CD4-positive, alpha-beta memory T cell (primary cell): ENCODE measurements at regions not wholly inside any gene's neighbourhood (a gene's known extent, or its start where the extent isn't known, plus 50 kb on each side); places are given as distances from the start of the nearest gene placed in this dataset.

Experiments
- CTCF ChIA-PET: fragments of 350-600 bp; sonication (Branson Sonifier 250); formaldehyde crosslinking; loops from one replicate; lab custom pipeline; 2021; ENCODE audit warnings: inconsistent platforms; ENCODE audit not compliant: partially characterized antibody; lab: Charles Lee
- POLR2A ChIA-PET: fragments of 350-600 bp; sonication (Branson Sonifier 250); formaldehyde crosslinking; loops from one replicate; lab custom pipeline; 2021; ENCODE audit not compliant: partially characterized antibody; lab: Charles Lee
- DNase-seq, 5 donors: peaks; one replicate each; pipeline versions ENCODE4 v3.0.0 to v3.0.0-alpha.2; 2020 to 2022; ENCODE audit warnings: mixed read lengths in 1 of 5
- H3K27ac ChIP-seq: one replicate; pipeline ENCODE4 v1.7.0; 2013; ENCODE audit warnings: low read depth, low read length
- H3K27me3 ChIP-seq: 2 replicates; pipeline ENCODE4 v1.7.0; 2013; ENCODE audit warnings: mild to moderate bottlenecking, low read length, moderate library complexity; ENCODE audit not compliant: insufficient read depth
- H3K36me3 ChIP-seq: 2 replicates; pipeline ENCODE4 v1.7.0; 2013; ENCODE audit warnings: mild to moderate bottlenecking, low read length, moderate library complexity; ENCODE audit not compliant: insufficient read depth
- H3K4me1 ChIP-seq: 2 replicates; pipeline ENCODE4 v1.7.0; 2013; ENCODE audit warnings: mild to moderate bottlenecking, low read length, moderate library complexity; ENCODE audit not compliant: insufficient read depth
- H3K4me3 ChIP-seq, 2 donors: one replicate each; pipeline ENCODE4 v1.7.0; 2013; ENCODE audit warnings: low read length in 2 of 2, mild to moderate bottlenecking in 1 of 2
- H3K9me3 ChIP-seq, 2 donors: one replicate each; pipeline ENCODE4 v1.7.0; 2013; ENCODE audit warnings: low read length in 2 of 2, control low read depth in 1 of 2; ENCODE audit not compliant: control insufficient read depth in 1 of 2
- H3K27ac Mint-ChIP-seq, 7 donors: one replicate each; pipeline ENCODE4 v1.8.0; 2020 to 2021; ENCODE audit warnings: mixed read lengths in 7 of 7, mild to moderate bottlenecking in 6 of 7, inconsistent platforms in 3 of 7, moderate library complexity in 3 of 7
- H3K27me3 Mint-ChIP-seq, 2 donors: one replicate each; pipeline ENCODE4 v1.8.0; 2020 to 2021; ENCODE audit warnings: mixed read lengths in 2 of 2
- H3K36me3 Mint-ChIP-seq, 2 donors: one replicate each; pipeline ENCODE4 v1.8.0; 2020 to 2021; ENCODE audit warnings: mixed read lengths in 2 of 2, inconsistent platforms in 1 of 2, mild to moderate bottlenecking in 1 of 2
- H3K4me1 Mint-ChIP-seq, 4 donors: one replicate each; pipeline ENCODE4 v1.8.0; 2020 to 2021; ENCODE audit warnings: mixed read lengths in 4 of 4, mild to moderate bottlenecking in 1 of 4
- H3K4me3 Mint-ChIP-seq, 8 donors: one replicate each; pipeline ENCODE4 v1.8.0; 2020 to 2021; ENCODE audit warnings: mixed read lengths in 8 of 8, mild to moderate bottlenecking in 7 of 8, moderate library complexity in 6 of 8, inconsistent platforms in 3 of 8
- H3K9me3 Mint-ChIP-seq, 8 donors: one replicate each; pipeline ENCODE4 v1.8.0; 2020 to 2021; ENCODE audit warnings: mixed read lengths in 8 of 8, mild to moderate bottlenecking in 5 of 8, inconsistent platforms in 3 of 8, moderate library complexity in 1 of 8
- intact Hi-C: fragments of 100-400 bp; cut with micrococcal nuclease; formaldehyde crosslinking; loops from one replicate; pipeline ENCODE4 v1.15.1; 2023

- H3K36me3 ChIP-seq, result no peaks in the 10 kb centered on the region
- H3K9me3 ChIP-seq, result no peaks in the 10 kb centered on the region
- H3K27ac ChIP-seq, result no peak overlapping the region
- H3K36me3 Mint-ChIP-seq, result no peaks in the 10 kb centered on the region
- ChIA-PET POLR2A (no interaction called here), CTCF (no interaction called here)
- DNase-seq, result no peak
- no peak overlapping the region for H3K4me3 Mint-ChIP-seq
- no peak overlapping the region for H3K4me3 ChIP-seq
- H3K27ac Mint-ChIP-seq, result no peak overlapping the region
- no peaks in the 10 kb centered on the region for H3K4me1 Mint-ChIP-seq
- H3K4me1 ChIP-seq, result no peaks in the 10 kb centered on the region
- H3K27me3 Mint-ChIP-seq, result no peaks in the 10 kb centered on the region
- H3K9me3 Mint-ChIP-seq, result no peaks in the 10 kb centered on the region
- intact Hi-C loops, result no loop called here
- H3K27me3 ChIP-seq, result no peaks in the 10 kb centered on the region
These were observed 121.3 kb upstream of the EEF1E1 start for GRCh38 chr6:8223678-8224077.

- intact Hi-C loops, result loop anchor here (1.0 to 5.0 kb wide), 2 partner anchors 88 to 942 kb away; no protein-coding TSS in a partner anchor
- ChIA-PET CTCF (interaction anchor here (0.6 to 3.9 kb wide), 25 partner anchors 9 to 1542 kb away, joined by 3 to 41 read pairs (median 4); partner anchors contain the start of genes BLOC1S5 and BMP6), POLR2A (no interaction called here)
- no peaks in the 10 kb centered on the region for H3K9me3 ChIP-seq
- no peaks in the 10 kb centered on the region for H3K36me3 Mint-ChIP-seq
- no peaks in the 10 kb centered on the region for H3K9me3 Mint-ChIP-seq
- H3K27ac Mint-ChIP-seq, result no peak overlapping the region
- DNase-seq, result peak in 4 of 5 donors; percentile 19 to 39 (median 26)
- no peaks in the 10 kb centered on the region for H3K36me3 ChIP-seq
- no peak overlapping the region for H3K4me3 ChIP-seq
- H3K27ac ChIP-seq, result no peak overlapping the region
- no peak overlapping the region for H3K4me3 Mint-ChIP-seq
- H3K27me3 Mint-ChIP-seq, result peaks cover 2 to 9% of the 10 kb centered on the region in 2 donors
- H3K4me1 Mint-ChIP-seq, result no peaks in the 10 kb centered on the region
- H3K27me3 ChIP-seq, result no peaks in the 10 kb centered on the region
- no peaks in the 10 kb centered on the region for H3K4me1 ChIP-seq
These were observed 117.1 kb upstream of the EEF1E1 start for GRCh38 chr6:8219352-8219943.

- intact Hi-C loops, result loop anchor here (1.0 to 5.0 kb wide), 2 partner anchors 88 to 942 kb away; no protein-coding TSS in a partner anchor
- no peak for DNase-seq
- H3K36me3 ChIP-seq, result no peaks in the 10 kb centered on the region
- Mint-ChIP-seq H3K9me3 (no peaks in the 10 kb centered on the region), H3K4me3 (no peak overlapping the region), H3K36me3 (no peaks in the 10 kb centered on the region), H3K4me1 (no peaks in the 10 kb centered on the region), H3K27me3 (peaks cover 2 to 9% of the 10 kb centered on the region in 2 donors), H3K27ac (no peak overlapping the region)
- no peak overlapping the region for H3K27ac ChIP-seq
- no peaks in the 10 kb centered on the region for H3K9me3 ChIP-seq
- H3K4me1 ChIP-seq, result no peaks in the 10 kb centered on the region
- no peak overlapping the region for H3K4me3 ChIP-seq
- no peaks in the 10 kb centered on the region for H3K27me3 ChIP-seq
- ChIA-PET POLR2A (no interaction called here), CTCF (interaction anchor here (0.7 to 3.9 kb wide), 25 partner anchors 8 to 1541 kb away, joined by 3 to 41 read pairs (median 4); partner anchors contain the start of genes BLOC1S5 and BMP6)
These were observed 116.5 kb upstream of the EEF1E1 start for GRCh38 chr6:8218861-8219260.

- no peak overlapping the region for H3K4me3 Mint-ChIP-seq
- H3K36me3 Mint-ChIP-seq, result no peaks in the 10 kb centered on the region
- no peaks in the 10 kb centered on the region for H3K9me3 Mint-ChIP-seq
- POLR2A ChIA-PET, result no interaction called here
- Histone ChIP-seq H3K9me3 (no peaks in the 10 kb centered on the region), H3K4me1 (no peaks in the 10 kb centered on the region), H3K4me3 (no peak overlapping the region), H3K36me3 (no peaks in the 10 kb centered on the region), H3K27me3 (no peaks in the 10 kb centered on the region), H3K27ac (no peak overlapping the region)
- DNase-seq, result no peak
- no peak overlapping the region for H3K27ac Mint-ChIP-seq
- no peaks in the 10 kb centered on the region for H3K4me1 Mint-ChIP-seq
- CTCF ChIA-PET, result no interaction called here
- intact Hi-C loops, result loop anchor here (5.0 kb wide), 1 partner anchor 938 kb away; no protein-coding TSS in a partner anchor
- peaks cover 9% of the 10 kb centered on the region in 2 donors for H3K27me3 Mint-ChIP-seq
These were observed 113.3 kb upstream of the EEF1E1 start for GRCh38 chr6:8215631-8216030.

- no peak for DNase-seq
- H3K27me3 ChIP-seq, result no peaks in the 10 kb centered on the region
- ChIA-PET POLR2A (no interaction called here), CTCF (interaction anchor here (1.5 kb wide), 1 partner anchor 82 kb away, joined by 4 read pairs; no protein-coding TSS in a partner anchor)
- H3K9me3 ChIP-seq, result no peaks in the 10 kb centered on the region
- no peak overlapping the region for H3K27ac ChIP-seq
- H3K9me3 Mint-ChIP-seq, result no peaks in the 10 kb centered on the region
- no peaks in the 10 kb centered on the region for H3K4me1 Mint-ChIP-seq
- H3K36me3 Mint-ChIP-seq, result no peaks in the 10 kb centered on the region
- H3K4me1 ChIP-seq, result no peaks in the 10 kb centered on the region
- H3K4me3 Mint-ChIP-seq, result no peak overlapping the region
- H3K36me3 ChIP-seq, result no peaks in the 10 kb centered on the region
- intact Hi-C loops, result no loop called here
- H3K4me3 ChIP-seq, result no peak overlapping the region
- H3K27ac Mint-ChIP-seq, result no peak overlapping the region
- peaks cover 11% of the 10 kb centered on the region in 2 donors for H3K27me3 Mint-ChIP-seq
These were observed 111.6 kb upstream of the EEF1E1 start for GRCh38 chr6:8213995-8214394.

- Mint-ChIP-seq H3K27me3 (peaks cover 10 to 11% of the 10 kb centered on the region in 2 donors), H3K27ac (no peak overlapping the region), H3K36me3 (no peaks in the 10 kb centered on the region), H3K4me3 (no peak overlapping the region), H3K4me1 (no peaks in the 10 kb centered on the region), H3K9me3 (no peaks in the 10 kb centered on the region)
- no peaks in the 10 kb centered on the region for H3K27me3 ChIP-seq
- DNase-seq, result no peak
- H3K4me3 ChIP-seq, result no peak overlapping the region
- H3K36me3 ChIP-seq, result no peaks in the 10 kb centered on the region
- H3K27ac ChIP-seq, result no peak overlapping the region
- no peaks in the 10 kb centered on the region for H3K9me3 ChIP-seq
- CTCF ChIA-PET, result interaction anchor here (0.9 kb wide), 1 partner anchor 13 kb away, joined by 3 read pairs; no protein-coding TSS in a partner anchor
- POLR2A ChIA-PET, result no interaction called here
- intact Hi-C loops, result no loop called here
- no peaks in the 10 kb centered on the region for H3K4me1 ChIP-seq
These were observed 110.5 kb upstream of the EEF1E1 start for GRCh38 chr6:8212720-8213434.

- Histone ChIP-seq H3K27me3 (no peaks in the 10 kb centered on the region), H3K36me3 (no peaks in the 10 kb centered on the region), H3K9me3 (no peaks in the 10 kb centered on the region), H3K4me1 (no peaks in the 10 kb centered on the region), H3K27ac (no peak overlapping the region), H3K4me3 (no peak overlapping the region)
- ChIA-PET POLR2A (no interaction called here), CTCF (interaction anchor here (2.4 kb wide), 1 partner anchor 11 kb away, joined by 9 read pairs; no protein-coding TSS in a partner anchor)
- H3K36me3 Mint-ChIP-seq, result no peaks in the 10 kb centered on the region
- intact Hi-C loops, result no loop called here
- DNase-seq, result no peak
- no peaks in the 10 kb centered on the region for H3K4me1 Mint-ChIP-seq
- H3K27me3 Mint-ChIP-seq, result peaks cover 9 to 12% of the 10 kb centered on the region in 2 donors
- no peak overlapping the region for H3K4me3 Mint-ChIP-seq
- no peak overlapping the region for H3K27ac Mint-ChIP-seq
- no peaks in the 10 kb centered on the region for H3K9me3 Mint-ChIP-seq
These were observed 105.5 kb upstream of the EEF1E1 start for GRCh38 chr6:8207869-8208191.
